ENCODE measurements at regions not wholly inside any gene's neighbourhood (a gene's known extent, or its start where the extent isn't known, plus 50 kb on each side); places are given as distances from the start of the nearest gene placed in this dataset.

DNA sequence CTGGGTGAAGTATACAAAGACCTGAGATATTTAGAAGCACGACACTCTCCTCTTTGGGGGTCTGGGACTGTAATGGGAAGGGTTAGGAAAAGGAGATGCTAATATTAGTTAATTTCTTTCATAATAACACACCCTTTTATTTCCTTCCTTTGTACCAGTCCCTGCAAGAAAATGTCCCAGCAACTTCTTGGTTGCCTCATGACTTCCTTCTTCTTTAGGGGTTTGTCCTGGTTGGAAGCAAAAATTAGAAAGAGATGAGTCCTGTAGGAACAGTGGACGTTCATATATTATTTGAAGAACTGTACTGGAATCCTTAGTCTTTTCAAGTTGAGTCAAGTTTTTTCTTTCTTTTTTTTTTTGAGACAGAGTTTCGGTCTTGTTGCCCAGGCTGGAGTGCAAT is 227.8 kb upstream of the TBL1XR1 start:
- no TSS peak for BruUV-seq (replicated peaks)
- H3K79me2 ChIP-seq (ENCODE audit: control insufficient read depth, insufficient read depth, low read length), result no peaks in the 10 kb centered on the region
- no peak overlapping the region for H3K4me2 ChIP-seq (ENCODE audit: insufficient read depth, low read length)
- H3K27me3 ChIP-seq (ENCODE audit: control insufficient read depth in 2 of 2, insufficient read depth in 2 of 2, low read length in 2 of 2), result no peaks in the 10 kb centered on the region
- no peaks in the 10 kb centered on the region for H3K4me1 ChIP-seq (ENCODE audit: control insufficient read depth, extremely low read depth, insufficient read depth, low read length)
- DNase-seq (ENCODE audit: low read depth, low spot score), result no peak
- no peaks in the 10 kb centered on the region for H4K20me1 ChIP-seq (replicated peaks; ENCODE audit: control insufficient read depth, extremely low read depth, insufficient read depth, low read length)
- TF ChIP-seq MAX (IDR thresholded peaks at IDR 0.05; ENCODE audit: insufficient read depth, insufficient read length), result no peak
- no peak for TF ChIP-seq GATA2 (IDR thresholded peaks at IDR 0.05; ENCODE audit: insufficient read depth, insufficient read length, low read depth, low read length)
- no peak for TF ChIP-seq MYC (IDR thresholded peaks at IDR 0.05; ENCODE audit: low read depth, low read length)
- no peak for TF ChIP-seq POLR2A (IDR thresholded peaks at IDR 0.05; ENCODE audit: low read depth, low read length)
- intact Hi-C loops (cut with micrococcal nuclease), result no loop called here
- FAIRE-seq, result no peak
- no peak overlapping the region for H3K4me3 ChIP-seq (replicated peaks in 1 of 3; ENCODE audit: insufficient read depth in 1 of 3, low read depth in 1 of 3, low read length in 3 of 3)
- H3K9me1 ChIP-seq (replicated peaks; ENCODE audit: control insufficient read depth, extremely low read depth, insufficient read depth, low read length), result no peaks in the 10 kb centered on the region
- H3K36me3 ChIP-seq (ENCODE audit: control insufficient read depth in 2 of 2, extremely low read depth in 1 of 2, insufficient read depth in 2 of 2, low read length in 2 of 2), result no peaks in the 10 kb centered on the region
- ChIA-PET POLR2A (no interaction called here), CTCF (no interaction called here)
- no peak overlapping the region for H2AFZ ChIP-seq (ENCODE audit: low read depth, low read length)
- no peaks in the 10 kb centered on the region for H3K9me3 ChIP-seq (replicated peaks; ENCODE audit: control insufficient read depth, insufficient read depth, low read length)
- H3K9ac ChIP-seq (replicated peaks; ENCODE audit: extremely low read depth, insufficient read depth, low read length), result no peak overlapping the region
- dilution Hi-C loops (cut with MboI; ENCODE audit: extremely low pct_ligation_motif_present, low sequenced_read_pairs), result no loop called here
- no peak overlapping the region for H3K27ac ChIP-seq (ENCODE audit: insufficient read depth, low read depth, low read length)

- no peak overlapping the region for H2AFZ ChIP-seq (ENCODE audit: low read depth, low read length)
- no TSS peak for BruUV-seq (replicated peaks)
- no peaks in the 10 kb centered on the region for H3K36me3 ChIP-seq (ENCODE audit: control insufficient read depth in 2 of 2, extremely low read depth in 1 of 2, insufficient read depth in 2 of 2, low read length in 2 of 2)
- H4K20me1 ChIP-seq (replicated peaks; ENCODE audit: control insufficient read depth, extremely low read depth, insufficient read depth, low read length), result no peaks in the 10 kb centered on the region
- dilution Hi-C loops (cut with MboI; ENCODE audit: extremely low pct_ligation_motif_present, low sequenced_read_pairs) (no loop called here), intact Hi-C loops (cut with micrococcal nuclease) (no loop called here)
- no peaks in the 10 kb centered on the region for H3K27me3 ChIP-seq (ENCODE audit: control insufficient read depth in 2 of 2, insufficient read depth in 2 of 2, low read length in 2 of 2)
- no peaks in the 10 kb centered on the region for H3K9me1 ChIP-seq (replicated peaks; ENCODE audit: control insufficient read depth, extremely low read depth, insufficient read depth, low read length)
- FAIRE-seq (no peak), DNase-seq (ENCODE audit: low read depth, low spot score) (no peak)
- H3K79me2 ChIP-seq (ENCODE audit: control insufficient read depth, insufficient read depth, low read length), result no peaks in the 10 kb centered on the region
- TF ChIP-seq MYC (IDR thresholded peaks at IDR 0.05; ENCODE audit: low read depth, low read length), result no peak
- TF ChIP-seq POLR2A (IDR thresholded peaks at IDR 0.05; ENCODE audit: low read depth, low read length), result no peak
- TF ChIP-seq JUN (IDR thresholded peaks at IDR 0.05; ENCODE audit: borderline replicate concordance, insufficient read depth, insufficient read length, low read depth), result no peak
- TF ChIP-seq FOS (IDR thresholded peaks at IDR 0.05; ENCODE audit: borderline replicate concordance, insufficient read depth, low read length), result no peak
- no peak for TF ChIP-seq MAX (IDR thresholded peaks at IDR 0.05; ENCODE audit: insufficient read depth, insufficient read length)
- no peak for TF ChIP-seq POLR2AphosphoS5 (IDR thresholded peaks at IDR 0.05; ENCODE audit: insufficient read depth, low read depth, low read length)
- TF ChIP-seq GATA2 (IDR thresholded peaks at IDR 0.05; ENCODE audit: insufficient read depth, insufficient read length, low read depth, low read length), result no peak
- TF ChIP-seq, protein P1, sequence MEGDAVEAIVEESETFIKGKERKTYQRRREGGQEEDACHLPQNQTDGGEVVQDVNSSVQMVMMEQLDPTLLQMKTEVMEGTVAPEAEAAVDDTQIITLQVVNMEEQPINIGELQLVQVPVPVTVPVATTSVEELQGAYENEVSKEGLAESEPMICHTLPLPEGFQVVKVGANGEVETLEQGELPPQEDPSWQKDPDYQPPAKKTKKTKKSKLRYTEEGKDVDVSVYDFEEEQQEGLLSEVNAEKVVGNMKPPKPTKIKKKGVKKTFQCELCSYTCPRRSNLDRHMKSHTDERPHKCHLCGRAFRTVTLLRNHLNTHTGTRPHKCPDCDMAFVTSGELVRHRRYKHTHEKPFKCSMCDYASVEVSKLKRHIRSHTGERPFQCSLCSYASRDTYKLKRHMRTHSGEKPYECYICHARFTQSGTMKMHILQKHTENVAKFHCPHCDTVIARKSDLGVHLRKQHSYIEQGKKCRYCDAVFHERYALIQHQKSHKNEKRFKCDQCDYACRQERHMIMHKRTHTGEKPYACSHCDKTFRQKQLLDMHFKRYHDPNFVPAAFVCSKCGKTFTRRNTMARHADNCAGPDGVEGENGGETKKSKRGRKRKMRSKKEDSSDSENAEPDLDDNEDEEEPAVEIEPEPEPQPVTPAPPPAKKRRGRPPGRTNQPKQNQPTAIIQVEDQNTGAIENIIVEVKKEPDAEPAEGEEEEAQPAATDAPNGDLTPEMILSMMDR (IDR thresholded peaks at IDR 0.05; ENCODE audit: extremely low read depth in 1 of 2, insufficient read depth in 1 of 2, low read depth in 1 of 2, low read length in 2 of 2), result no peak
- TF ChIP-seq EZH2 (IDR thresholded peaks at IDR 0.05; ENCODE audit: borderline replicate concordance, low read depth, low read length, severe bottlenecking), result no peak
- CTCF ChIA-PET, result no interaction called here
- H3K27ac ChIP-seq (ENCODE audit: insufficient read depth, low read depth, low read length), result no peak overlapping the region
- H3K4me2 ChIP-seq (ENCODE audit: insufficient read depth, low read length), result no peak overlapping the region
- H3K4me1 ChIP-seq (ENCODE audit: control insufficient read depth, extremely low read depth, insufficient read depth, low read length), result no peaks in the 10 kb centered on the region
- no peak overlapping the region for H3K4me3 ChIP-seq (replicated peaks in 1 of 3; ENCODE audit: insufficient read depth in 1 of 3, low read depth in 1 of 3, low read length in 3 of 3)
- POLR2A ChIA-PET, result no interaction called here
- H3K9ac ChIP-seq (replicated peaks; ENCODE audit: extremely low read depth, insufficient read depth, low read length), result no peak overlapping the region
- H3K9me3 ChIP-seq (replicated peaks; ENCODE audit: control insufficient read depth, insufficient read depth, low read length), result no peaks in the 10 kb centered on the region
These were observed 229.0 kb upstream of the TBL1XR1 start for GRCh38 chr3:177426106-177426877.
